DOHH2 (cell line): ENCODE measurements at regions not wholly inside any gene's neighbourhood (a gene's known extent, or its start where the extent isn't known, plus 50 kb on each side); places are given as distances from the start of the nearest gene placed in this dataset.

ENCODE experiments used
- H3F3A ChIP-seq: fragments of 200-600 bp; sonication (generic), shearing (Covaris generic); 2 replicates; pipeline ENCODE4 v1.6.0; 2016; ENCODE audit warnings: antibody characterized with exemption, mild to moderate bottlenecking; ENCODE audit not compliant: control insufficient read depth, insufficient read depth
- H3K27ac ChIP-seq: fragments of 200-600 bp; sonication (generic); 2 replicates; pipeline ENCODE4 v1.5.1; 2014; ENCODE audit warnings: low read depth, mild to moderate bottlenecking, low read length, moderate library complexity
- H3K27me3 ChIP-seq: fragments of 200-600 bp; sonication (generic); 2 replicates; pipeline ENCODE4 v1.6.1; 2014; ENCODE audit warnings: mild to moderate bottlenecking, low read length, mixed read lengths; ENCODE audit not compliant: control insufficient read depth
- H3K36me3 ChIP-seq: fragments of 200-600 bp; sonication (generic); 2 replicates; pipeline ENCODE4 v1.6.1; 2014; ENCODE audit warnings: mild to moderate bottlenecking, low read length, moderate library complexity, mixed read lengths; ENCODE audit not compliant: control insufficient read depth
- H3K4me1 ChIP-seq: fragments of 200-600 bp; sonication (generic); 2 replicates; pipeline ENCODE4 v1.6.1; 2014; ENCODE audit warnings: mild to moderate bottlenecking, low read length, mixed read lengths; ENCODE audit not compliant: control insufficient read depth
- H3K4me2 ChIP-seq: fragments of 200-600 bp; sonication (generic); 2 replicates; pipeline ENCODE4 v1.6.0; 2014; ENCODE audit warnings: mild to moderate bottlenecking, low read length, moderate library complexity
- H3K4me3 ChIP-seq: fragments of 200-600 bp; sonication (generic); 2 replicates; pipeline ENCODE4 v1.5.1; 2014; ENCODE audit warnings: mild to moderate bottlenecking, low read length, mixed read lengths
- H3K79me2 ChIP-seq: fragments of 200-600 bp; sonication (generic); 2 replicates; pipeline ENCODE4 v1.6.1; 2014; ENCODE audit warnings: mild to moderate bottlenecking, low read length, mixed read lengths; ENCODE audit not compliant: control insufficient read depth
- H3K9me2 ChIP-seq: fragments of 200-600 bp; sonication (generic); replicated peaks from 2 replicates; pipeline ENCODE4 v1.6.1; 2014; ENCODE audit warnings: mild to moderate bottlenecking, low read length, mixed read lengths; ENCODE audit not compliant: control insufficient read depth
- H3K9me3 ChIP-seq: fragments of 200-600 bp; sonication (generic); 2 replicates; pipeline ENCODE4 v1.6.1; 2014; ENCODE audit warnings: antibody characterized with exemption, low read length, mixed read lengths; ENCODE audit not compliant: control insufficient read depth, insufficient read depth
- H4K20me1 ChIP-seq: fragments of 200-600 bp; sonication (generic); 2 replicates; pipeline ENCODE4 v1.6.0; 2014; ENCODE audit warnings: low read depth, mild to moderate bottlenecking, antibody characterized with exemption, low read length, moderate library complexity; ENCODE audit not compliant: control insufficient read depth, insufficient read depth
- EZH2phosphoT487 ChIP-seq: fragments of 200-600 bp; sonication (generic); IDR thresholded peaks from 2 replicates; pipeline ENCODE4 v1.6.1; 2017; ENCODE audit warnings: borderline replicate concordance, mild to moderate bottlenecking, antibody characterized with exemption, low read length, moderate library complexity, mixed read lengths
- TF ChIP-seq, protein P1 (sequence below): fragments of 200-600 bp; sonication (generic); IDR thresholded peaks from one replicate; pipeline ENCODE4 v1.5.1; 2014; ENCODE audit warnings: antibody characterized with exemption, mild to moderate bottlenecking, low read depth, low read length; ENCODE audit not compliant: poor library complexity, severe bottlenecking

GRCh38 chr4:106764774-106765173 lies 271.3 kb downstream of the DKK2 start:
- Histone ChIP-seq H3F3A (no peaks in the 10 kb centered on the region), H3K4me1 (no peaks in the 10 kb centered on the region), H3K4me3 (no peak overlapping the region), H3K27me3 (no peaks in the 10 kb centered on the region), H3K4me2 (no peak overlapping the region), H3K9me3 (no peaks in the 10 kb centered on the region), H3K9me2 (no peaks in the 10 kb centered on the region), H3K79me2 (no peaks in the 10 kb centered on the region), H4K20me1 (no peaks in the 10 kb centered on the region), H3K27ac (no peak overlapping the region), H3K36me3 (no peaks in the 10 kb centered on the region)
- TF ChIP-seq EZH2phosphoT487: no peak
- TF ChIP-seq, protein P1, sequence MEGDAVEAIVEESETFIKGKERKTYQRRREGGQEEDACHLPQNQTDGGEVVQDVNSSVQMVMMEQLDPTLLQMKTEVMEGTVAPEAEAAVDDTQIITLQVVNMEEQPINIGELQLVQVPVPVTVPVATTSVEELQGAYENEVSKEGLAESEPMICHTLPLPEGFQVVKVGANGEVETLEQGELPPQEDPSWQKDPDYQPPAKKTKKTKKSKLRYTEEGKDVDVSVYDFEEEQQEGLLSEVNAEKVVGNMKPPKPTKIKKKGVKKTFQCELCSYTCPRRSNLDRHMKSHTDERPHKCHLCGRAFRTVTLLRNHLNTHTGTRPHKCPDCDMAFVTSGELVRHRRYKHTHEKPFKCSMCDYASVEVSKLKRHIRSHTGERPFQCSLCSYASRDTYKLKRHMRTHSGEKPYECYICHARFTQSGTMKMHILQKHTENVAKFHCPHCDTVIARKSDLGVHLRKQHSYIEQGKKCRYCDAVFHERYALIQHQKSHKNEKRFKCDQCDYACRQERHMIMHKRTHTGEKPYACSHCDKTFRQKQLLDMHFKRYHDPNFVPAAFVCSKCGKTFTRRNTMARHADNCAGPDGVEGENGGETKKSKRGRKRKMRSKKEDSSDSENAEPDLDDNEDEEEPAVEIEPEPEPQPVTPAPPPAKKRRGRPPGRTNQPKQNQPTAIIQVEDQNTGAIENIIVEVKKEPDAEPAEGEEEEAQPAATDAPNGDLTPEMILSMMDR: no peak

DNA sequence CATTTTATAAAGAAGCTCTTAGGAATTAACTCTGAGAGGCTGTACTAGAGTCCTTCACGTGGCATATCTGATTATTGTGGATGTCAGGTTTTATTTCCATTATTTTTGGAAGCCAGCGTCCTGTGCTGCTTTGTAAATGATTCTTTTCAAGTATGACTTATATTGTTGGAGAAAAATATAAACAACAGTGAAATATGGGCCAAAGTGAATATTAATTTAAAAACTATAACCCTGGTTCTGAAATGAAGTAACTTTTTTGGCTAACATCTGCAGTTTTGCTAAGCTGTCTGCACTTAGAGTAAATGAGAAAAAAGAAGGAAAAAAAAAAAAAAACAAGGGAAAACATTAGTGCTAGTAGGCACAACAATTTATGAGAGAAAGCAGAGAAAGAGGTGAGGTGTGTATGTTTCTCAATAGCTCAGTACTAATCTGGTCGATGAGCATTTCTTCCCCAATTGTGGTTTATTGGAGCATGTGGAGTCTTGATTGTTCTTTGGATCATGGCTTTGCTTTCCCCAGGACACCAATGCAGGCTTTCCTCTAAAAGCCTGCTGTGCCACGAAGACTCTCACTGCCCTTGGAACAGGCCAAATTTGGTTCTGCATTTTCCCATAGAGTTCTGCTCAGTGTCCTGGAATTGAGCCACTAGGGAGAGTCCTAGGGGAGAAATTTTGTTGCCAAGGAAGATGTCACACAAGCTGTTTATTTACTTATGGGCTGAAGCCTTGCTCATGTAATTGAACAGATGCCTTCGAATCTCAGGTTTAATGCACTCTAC lies 273.3 kb downstream of the DKK2 start:
- Histone ChIP-seq H3K4me3 (no peak overlapping the region), H3F3A (no peaks in the 10 kb centered on the region)

DNA sequence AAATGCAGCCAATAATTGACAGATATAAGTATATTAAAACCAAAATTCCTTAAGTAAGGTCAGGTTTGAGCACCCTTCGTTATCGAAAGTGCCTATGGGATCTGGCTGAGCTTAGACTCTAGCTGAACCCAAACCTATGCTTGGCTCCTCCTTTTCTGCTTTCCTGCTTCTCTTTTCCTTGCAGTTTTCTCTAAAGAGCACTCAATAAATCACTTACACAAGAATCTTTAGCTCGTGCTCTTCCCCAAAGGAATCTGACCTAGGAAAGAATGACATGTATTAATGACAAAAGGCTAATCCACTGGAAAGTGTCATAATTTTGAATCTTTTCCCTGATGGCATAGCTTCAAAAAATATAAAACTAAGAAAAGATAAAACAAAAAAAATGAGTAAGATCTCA lies 282.7 kb downstream of the DKK2 start:
- Histone ChIP-seq H3K79me2 (no peaks in the 10 kb centered on the region), H4K20me1 (no peaks in the 10 kb centered on the region), H3K27ac (no peak overlapping the region), H3K4me3 (no peak overlapping the region), H3K36me3 (no peaks in the 10 kb centered on the region), H3K27me3 (no peaks in the 10 kb centered on the region), H3K9me2 (no peaks in the 10 kb centered on the region), H3K4me2 (no peak overlapping the region), H3K4me1 (no peaks in the 10 kb centered on the region), H3K9me3 (no peaks in the 10 kb centered on the region), H3F3A (no peaks in the 10 kb centered on the region)
- TF ChIP-seq, protein P1: no peak
- no peak for TF ChIP-seq EZH2phosphoT487

More for the DNA sequence above, 273.3 kb downstream of the DKK2 start:
- Histone ChIP-seq H3K4me1 (no peaks in the 10 kb centered on the region), H3K36me3 (no peaks in the 10 kb centered on the region), H3K27me3 (no peaks in the 10 kb centered on the region), H3K4me2 (no peak overlapping the region), H3K27ac (no peak overlapping the region), H3K9me3 (no peaks in the 10 kb centered on the region), H3K9me2 (no peaks in the 10 kb centered on the region), H4K20me1 (no peaks in the 10 kb centered on the region), H3K79me2 (no peaks in the 10 kb centered on the region)
- TF ChIP-seq EZH2phosphoT487: no peak
- TF ChIP-seq, protein P1: no peak
